ENCODE measurements at regions not wholly inside any gene's neighbourhood (a gene's known extent, or its start where the extent isn't known, plus 50 kb on each side); places are given as distances from the start of the nearest gene placed in this dataset.
"Not testable (repeated sequence)": the region's sequence is repeated elsewhere in the genome, so short reads cannot be mapped to it uniquely, and the experiment has no call there.

DNA sequence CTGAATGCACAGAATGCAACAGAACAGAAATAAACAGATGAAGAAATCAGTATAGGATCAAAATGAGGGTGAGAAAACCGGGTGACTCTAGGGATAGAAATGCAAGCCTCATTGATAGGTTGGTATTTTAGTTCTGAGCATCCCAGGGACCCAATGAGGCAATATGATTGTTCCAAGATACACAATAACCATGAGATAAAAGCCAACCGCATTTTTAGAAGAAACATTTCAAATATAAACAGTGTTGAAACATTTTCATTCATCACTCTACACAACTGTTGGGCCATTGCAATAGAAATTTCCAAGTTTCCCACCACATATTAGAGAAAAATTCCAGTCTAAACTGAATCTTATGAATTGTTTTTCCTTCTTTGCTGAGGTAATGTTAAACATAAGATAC lies 452.3 kb upstream of the PTGER4 start:
- TF ChIP-seq, protein P1, sequence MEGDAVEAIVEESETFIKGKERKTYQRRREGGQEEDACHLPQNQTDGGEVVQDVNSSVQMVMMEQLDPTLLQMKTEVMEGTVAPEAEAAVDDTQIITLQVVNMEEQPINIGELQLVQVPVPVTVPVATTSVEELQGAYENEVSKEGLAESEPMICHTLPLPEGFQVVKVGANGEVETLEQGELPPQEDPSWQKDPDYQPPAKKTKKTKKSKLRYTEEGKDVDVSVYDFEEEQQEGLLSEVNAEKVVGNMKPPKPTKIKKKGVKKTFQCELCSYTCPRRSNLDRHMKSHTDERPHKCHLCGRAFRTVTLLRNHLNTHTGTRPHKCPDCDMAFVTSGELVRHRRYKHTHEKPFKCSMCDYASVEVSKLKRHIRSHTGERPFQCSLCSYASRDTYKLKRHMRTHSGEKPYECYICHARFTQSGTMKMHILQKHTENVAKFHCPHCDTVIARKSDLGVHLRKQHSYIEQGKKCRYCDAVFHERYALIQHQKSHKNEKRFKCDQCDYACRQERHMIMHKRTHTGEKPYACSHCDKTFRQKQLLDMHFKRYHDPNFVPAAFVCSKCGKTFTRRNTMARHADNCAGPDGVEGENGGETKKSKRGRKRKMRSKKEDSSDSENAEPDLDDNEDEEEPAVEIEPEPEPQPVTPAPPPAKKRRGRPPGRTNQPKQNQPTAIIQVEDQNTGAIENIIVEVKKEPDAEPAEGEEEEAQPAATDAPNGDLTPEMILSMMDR (IDR thresholded peaks at IDR 0.05; ENCODE audit: control insufficient read depth, insufficient read depth, low read depth, low read length, missing control alignments), result no peak
- H3K4me3 ChIP-seq (ENCODE audit: control insufficient read depth, low read depth, low read length), result no peak overlapping the region

DNA sequence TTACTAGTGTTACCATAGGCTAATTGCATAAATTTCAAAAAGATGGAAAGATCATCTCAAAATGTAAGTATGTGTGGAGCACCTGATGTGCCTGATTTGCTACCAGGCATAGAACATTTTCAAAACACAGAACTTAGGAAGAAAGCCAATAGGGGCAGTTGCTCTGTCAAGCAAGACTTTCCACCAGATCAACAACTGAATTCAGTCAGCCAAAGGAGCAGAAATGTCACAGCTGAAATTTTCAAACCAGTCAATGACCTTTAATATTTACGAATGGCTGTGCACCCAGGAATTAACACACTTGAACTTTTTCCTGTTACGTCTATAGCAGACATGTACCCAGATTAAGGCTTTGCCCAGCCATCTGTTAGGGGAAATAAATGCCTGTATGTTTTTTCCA lies 452.8 kb upstream of the PTGER4 start:
- TF ChIP-seq, protein P1 (IDR thresholded peaks at IDR 0.05; ENCODE audit: control insufficient read depth, insufficient read depth, low read depth, low read length, missing control alignments), result no peak
- no peak overlapping the region for H3K4me3 ChIP-seq (ENCODE audit: control insufficient read depth, low read depth, low read length)
- no peak for DNase-seq (ENCODE audit: low read depth)

More for the DNA sequence above, 452.3 kb upstream of the PTGER4 start:
- peak; percentile 29 for DNase-seq (ENCODE audit: low read depth)

DNA sequence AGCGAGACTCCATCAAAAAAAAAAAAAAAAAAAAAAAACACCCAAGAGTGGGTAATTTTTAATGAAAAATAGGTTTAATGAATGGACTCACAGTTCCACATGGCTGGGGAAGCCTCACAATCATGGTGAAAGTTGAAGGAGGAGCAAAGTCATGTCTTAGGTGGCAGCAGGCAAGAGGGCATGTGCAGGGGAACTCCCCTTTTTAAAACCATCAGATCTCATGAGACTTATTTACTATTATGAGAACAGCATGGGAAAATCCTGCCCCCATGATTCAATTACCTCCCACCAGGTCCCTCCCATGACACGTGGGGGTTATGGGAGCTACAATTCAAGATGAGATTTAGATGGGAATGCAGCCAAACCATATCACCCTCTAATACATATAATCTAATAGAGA lies 454.6 kb upstream of the PTGER4 start:
- H3K4me3 ChIP-seq (ENCODE audit: control insufficient read depth, low read depth, low read length); DNase-seq (ENCODE audit: low read depth): not testable (repeated sequence)

DNA sequence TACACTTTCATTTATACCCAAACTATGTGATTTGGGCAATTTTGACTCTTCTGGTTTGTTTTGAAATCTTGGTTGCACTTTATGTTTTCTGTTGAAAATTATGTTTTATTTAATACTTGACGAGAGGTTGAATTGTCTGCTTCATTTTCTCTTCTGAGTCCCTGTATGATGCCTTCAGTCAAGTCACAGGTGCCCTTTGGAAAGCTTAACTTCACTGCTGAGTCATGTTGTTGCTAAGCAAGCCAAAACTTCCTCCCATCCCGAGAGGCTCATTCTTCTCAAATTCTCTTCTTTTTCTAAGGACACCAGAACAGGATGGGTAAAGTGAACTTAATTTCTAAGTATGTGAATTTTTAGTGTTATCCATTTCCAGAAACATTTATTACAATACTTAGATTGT lies 455.3 kb upstream of the PTGER4 start:
- no peak overlapping the region for H3K4me3 ChIP-seq (ENCODE audit: control insufficient read depth, low read depth, low read length)
- no peak for DNase-seq (ENCODE audit: low read depth)
- TF ChIP-seq, protein P1 (IDR thresholded peaks at IDR 0.05; ENCODE audit: control insufficient read depth, insufficient read depth, low read depth, low read length, missing control alignments), result no peak

DNA sequence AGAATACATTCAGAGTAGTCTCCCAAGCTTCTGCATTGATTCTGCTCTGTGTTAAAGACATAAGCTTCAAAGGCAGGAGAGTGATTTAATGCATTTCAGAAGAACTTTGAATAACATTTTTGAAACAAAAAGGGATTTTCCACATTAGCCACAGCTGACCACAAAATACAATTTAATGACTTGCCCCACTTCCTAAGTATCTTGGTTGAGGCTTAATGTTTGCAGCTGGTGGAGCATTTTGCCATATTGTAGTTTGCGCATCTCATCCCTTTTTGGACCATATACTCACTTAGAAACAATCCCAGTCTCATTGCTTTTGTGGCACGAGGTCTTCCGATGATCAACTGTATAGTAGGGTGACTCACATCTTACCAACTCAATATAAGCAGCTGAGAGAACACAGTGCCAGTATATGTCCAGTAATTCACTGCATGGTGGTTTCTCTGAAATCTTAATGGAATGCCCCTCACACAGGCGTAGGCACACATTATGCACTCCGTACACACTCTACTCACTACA lies 455.8 kb upstream of the PTGER4 start:
- no peak overlapping the region for H3K4me3 ChIP-seq (ENCODE audit: control insufficient read depth, low read depth, low read length)
- peak; percentile 67 for DNase-seq (ENCODE audit: low read depth)
- TF ChIP-seq, protein P1 (IDR thresholded peaks at IDR 0.05; ENCODE audit: control insufficient read depth, insufficient read depth, low read depth, low read length, missing control alignments), result no peak

DNA sequence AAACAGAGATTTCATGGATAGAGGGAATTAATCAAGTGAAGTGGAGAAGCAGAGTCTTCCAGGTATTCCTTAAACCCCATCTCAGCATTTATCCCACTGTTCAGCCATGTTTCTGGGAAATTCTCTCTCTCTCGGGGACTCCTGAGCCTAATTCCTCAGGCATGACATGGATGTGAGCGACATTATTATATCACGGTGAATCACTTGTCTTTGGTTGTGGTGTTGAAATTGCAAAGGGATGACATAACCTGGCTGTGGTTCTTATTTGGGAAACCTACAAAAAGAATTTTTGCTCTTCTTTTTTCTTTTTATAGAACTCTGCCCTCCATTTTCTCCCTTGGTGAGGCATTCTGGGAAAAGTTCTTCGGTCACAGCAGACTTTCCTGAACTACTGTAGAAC lies 457.9 kb upstream of the PTGER4 start:
- peak; percentile 46 for DNase-seq (ENCODE audit: low read depth)
- H3K4me3 ChIP-seq (ENCODE audit: control insufficient read depth, low read depth, low read length), result no peak overlapping the region
- TF ChIP-seq, protein P1 (IDR thresholded peaks at IDR 0.05; ENCODE audit: control insufficient read depth, insufficient read depth, low read depth, low read length, missing control alignments), result no peak

DNA sequence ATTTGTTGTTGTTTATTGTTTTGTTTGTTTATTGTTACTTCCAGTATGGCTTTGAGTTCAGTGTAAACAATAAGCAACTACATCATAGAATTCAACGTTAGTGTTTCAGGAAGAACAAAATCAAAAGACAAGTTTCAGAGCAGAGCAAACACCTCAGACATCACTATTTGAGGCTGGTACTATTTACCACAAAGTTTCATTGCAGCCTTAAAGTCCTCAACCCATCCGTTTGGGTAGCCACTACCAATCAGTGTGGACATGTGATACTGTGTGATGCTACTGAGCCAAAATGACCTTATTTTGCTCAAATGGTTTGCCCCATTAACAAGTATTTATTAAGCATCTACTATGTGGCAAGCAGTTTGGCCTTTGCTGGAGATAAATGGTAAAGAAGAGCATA lies 458.5 kb upstream of the PTGER4 start:
- TF ChIP-seq, protein P1 (IDR thresholded peaks at IDR 0.05; ENCODE audit: control insufficient read depth, insufficient read depth, low read depth, low read length, missing control alignments), result no peak

More for the DNA sequence above, 458.5 kb upstream of the PTGER4 start:
- DNase-seq (ENCODE audit: low read depth), result no peak
- H3K4me3 ChIP-seq (ENCODE audit: control insufficient read depth, low read depth, low read length), result no peak overlapping the region
